Fibroblast of villous mesenchyme (primary cell): ENCODE measurements at regions not wholly inside any gene's neighbourhood (a gene's known extent, or its start where the extent isn't known, plus 50 kb on each side); places are given as distances from the start of the nearest gene placed in this dataset.
A peak's percentile ranks its signal among the peaks of the same experiment; 100 is the strongest.

ENCODE experiments used
- DNase-seq: peaks from one replicate; pipeline ENCODE4 v3.0.0-alpha.2; 2010; ENCODE audit warnings: low read depth
- H3K4me3 ChIP-seq: 2 replicates; pipeline ENCODE4 v1.5.1; 2011; ENCODE audit warnings: low read depth, mild to moderate bottlenecking, low read length
- CTCF ChIP-seq: IDR thresholded peaks from 2 replicates; pipeline ENCODE4 v1.5.1; 2012; ENCODE audit warnings: low read depth, mild to moderate bottlenecking, low read length; ENCODE audit not compliant: insufficient read depth

- TF ChIP-seq CTCF: no peak
- DNase-seq: no peak
- no peak overlapping the region for H3K4me3 ChIP-seq
Measured at GRCh38 chr12:94094700-94095099, 53.7 kb upstream of the PLXNC1 start.

DNA sequence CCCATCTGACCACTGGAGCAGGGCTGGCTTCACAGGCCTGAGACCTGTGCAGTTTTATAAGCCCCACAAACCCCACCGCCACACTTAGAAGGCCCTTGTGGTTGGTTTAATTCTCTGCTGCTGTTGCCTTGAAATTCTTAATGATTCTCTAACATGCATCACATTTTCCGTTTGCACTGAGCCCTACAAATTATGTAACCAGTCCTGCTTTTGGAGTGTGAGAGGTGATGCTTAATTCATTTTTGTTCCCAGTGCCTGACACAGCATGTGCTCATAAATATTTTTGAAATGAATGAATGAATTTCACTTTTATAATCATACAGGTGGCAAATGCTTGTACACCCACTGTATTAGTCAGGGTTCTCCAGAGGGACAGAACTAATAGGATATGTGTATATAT lies 52.8 kb upstream of the PLXNC1 start:
- no peak for DNase-seq
- TF ChIP-seq CTCF: no peak
- H3K4me3 ChIP-seq: no peak overlapping the region

- no peak for TF ChIP-seq CTCF
- peak; percentile 69 for DNase-seq
- H3K4me3 ChIP-seq: no peak overlapping the region
Measured at GRCh38 chr12:94098466-94098865, 49.9 kb upstream of the PLXNC1 start.
